NCI-H1048 (cell line): ENCODE measurements at regions not wholly inside any gene's neighbourhood (a gene's known extent, or its start where the extent isn't known, plus 50 kb on each side); places are given as distances from the start of the nearest gene placed in this dataset.

Experiments used
- DNase-seq: peaks from one replicate; lab custom pipeline; 2025; lab: John Stamatoyannopoulos, UW

DNA sequence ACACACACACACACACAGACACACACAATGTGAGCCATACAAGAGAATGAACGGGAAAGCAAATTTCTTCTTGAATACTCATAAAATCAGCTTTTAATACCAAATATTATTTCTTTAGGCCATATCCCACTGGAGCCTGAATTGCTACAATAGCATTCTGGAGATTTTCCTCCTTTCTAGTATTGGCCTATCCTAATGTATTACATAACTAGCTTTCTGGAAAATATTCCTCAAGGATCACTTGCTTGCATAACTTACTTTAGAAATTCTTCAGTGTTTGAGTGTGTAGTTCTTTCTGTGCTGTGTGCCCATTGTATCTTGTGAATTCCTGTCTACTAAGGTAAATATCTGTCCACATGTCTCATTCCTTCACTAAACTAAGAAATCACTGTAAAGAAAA is 351.0 kb upstream of the MCTP2 start:
- DNase-seq: no peak

GRCh38 chr15:93870583-93870982 is 360.8 kb upstream of the MCTP2 start:
- DNase-seq: no peak

GRCh38 chr15:93866948-93867347 is 364.4 kb upstream of the MCTP2 start:
- no peak for DNase-seq

GRCh38 chr15:93866476-93866875 is 364.9 kb upstream of the MCTP2 start:
- no peak for DNase-seq

DNA sequence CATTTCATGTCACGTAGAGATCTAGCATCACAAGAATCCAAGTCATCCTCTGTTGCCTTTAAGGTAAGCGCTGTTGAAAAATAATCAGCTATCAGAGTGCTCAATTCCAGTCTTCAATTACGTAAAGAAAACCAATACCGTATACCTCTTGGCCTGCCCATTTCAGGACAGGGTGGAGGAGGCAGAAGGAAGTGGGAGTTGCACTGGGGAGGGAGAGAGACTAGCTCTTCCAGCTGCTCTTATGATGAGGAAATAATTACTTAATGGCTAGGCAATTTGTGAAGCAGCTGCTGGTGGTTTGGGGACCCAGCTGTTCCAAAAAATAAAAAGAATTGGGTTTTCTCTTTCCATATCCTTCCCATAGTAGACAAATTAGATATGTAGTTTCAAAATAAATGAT is 365.8 kb upstream of the MCTP2 start:
- DNase-seq: no peak

DNA sequence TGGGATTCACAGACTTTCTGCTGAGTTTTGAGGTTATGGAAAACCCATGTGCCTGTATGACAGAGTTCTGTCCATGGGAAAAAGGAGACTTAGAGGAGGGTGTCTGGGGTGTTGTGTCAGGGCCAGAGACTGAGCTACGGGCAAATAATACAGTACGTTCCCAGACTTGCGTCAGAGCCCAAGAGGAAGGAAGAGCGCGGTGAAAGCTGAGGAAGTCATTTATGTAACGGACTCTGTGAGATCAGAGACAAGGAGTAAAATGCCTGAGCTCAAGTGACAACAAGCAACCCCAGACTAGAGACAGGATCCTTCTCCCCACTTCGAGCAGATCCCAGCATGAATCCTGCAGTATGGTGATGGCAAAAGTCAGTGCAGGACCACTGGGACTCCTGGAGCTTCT is 368.6 kb upstream of the MCTP2 start:
- DNase-seq: no peak

- DNase-seq: no peak
Measured at GRCh38 chr15:93861956-93862741, 369.2 kb upstream of the MCTP2 start.

- no peak for DNase-seq
Measured at GRCh38 chr15:93861413-93861812, 369.9 kb upstream of the MCTP2 start.

GRCh38 chr15:93860701-93861100 is 370.7 kb upstream of the MCTP2 start:
- no peak for DNase-seq

DNA sequence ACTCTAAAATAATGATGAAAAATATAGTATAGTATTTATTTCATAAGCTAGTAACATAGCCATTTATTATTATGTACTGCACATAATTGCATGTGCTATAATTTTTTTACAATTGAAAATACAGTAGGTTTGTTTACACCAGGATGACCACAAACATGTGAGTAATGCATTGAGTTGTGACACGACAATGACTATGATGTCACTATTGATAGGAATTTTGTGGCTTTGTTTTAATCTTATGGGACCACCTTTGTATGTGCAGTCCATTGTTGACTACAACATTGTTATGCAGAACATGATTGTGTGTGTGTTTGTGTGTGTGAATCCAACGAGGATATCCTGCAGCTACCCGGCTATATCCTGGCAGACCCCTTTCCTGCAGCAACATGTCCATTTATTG is 372.2 kb upstream of the MCTP2 start:
- no peak for DNase-seq

DNA sequence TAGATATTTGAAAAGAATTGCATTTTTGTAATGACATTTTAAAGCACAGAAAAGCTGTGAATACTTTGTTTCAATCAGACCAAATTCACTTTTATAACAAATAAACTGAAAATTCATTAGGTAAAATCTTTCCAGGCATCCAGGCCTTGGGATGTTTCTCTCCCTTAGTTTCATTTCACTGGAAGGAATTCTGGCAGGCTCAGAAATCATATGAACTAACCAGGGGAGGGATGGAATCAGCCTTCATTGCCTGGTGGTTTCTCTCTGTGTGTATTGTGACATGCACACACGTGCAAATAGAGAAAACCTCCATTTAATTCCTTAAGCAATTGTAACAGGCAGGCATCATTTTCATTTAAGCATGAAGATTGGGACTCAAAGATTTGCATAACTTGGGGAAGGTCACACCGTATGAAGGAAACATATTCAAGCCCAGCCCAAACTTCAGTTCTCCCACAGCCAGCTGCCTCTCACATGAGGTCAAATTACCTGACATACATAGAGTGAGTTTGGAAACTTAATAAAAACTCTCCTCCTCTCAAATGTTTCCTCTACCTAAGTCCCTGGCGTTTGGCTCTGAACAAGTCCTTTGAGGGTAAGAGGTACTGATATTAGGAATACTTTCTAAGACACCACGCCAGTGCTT is 376.1 kb upstream of the MCTP2 start:
- no peak for DNase-seq

DNA sequence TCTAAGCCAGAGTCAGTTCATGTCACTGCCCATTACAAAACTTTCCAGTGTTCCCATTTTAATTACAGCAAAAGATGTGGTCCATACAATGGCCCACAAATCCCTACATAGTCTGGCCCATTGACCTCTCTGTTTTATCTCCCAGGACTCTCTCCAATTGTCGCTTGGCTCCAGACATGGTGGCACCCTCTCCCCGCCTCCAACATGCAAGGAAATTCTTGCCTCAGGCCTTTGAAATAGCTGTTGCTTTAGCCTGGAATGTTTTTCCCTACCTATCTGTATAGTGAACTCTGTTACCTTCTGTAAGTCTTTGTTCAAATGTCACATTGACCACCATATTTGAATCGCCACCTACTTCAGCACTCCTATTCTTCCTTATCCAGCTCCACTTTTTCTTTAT is 377.3 kb upstream of the MCTP2 start:
- no peak for DNase-seq

GRCh38 chr15:93852761-93853160 is 378.6 kb upstream of the MCTP2 start:
- no peak for DNase-seq

- DNase-seq: no peak
Measured at GRCh38 chr15:93848490-93848889, 382.9 kb upstream of the MCTP2 start.

- no peak for DNase-seq
Measured at GRCh38 chr15:93848076-93848475, 383.3 kb upstream of the MCTP2 start.

- DNase-seq: no peak
Measured at GRCh38 chr15:93846148-93846547, 385.2 kb upstream of the MCTP2 start.

GRCh38 chr15:93837450-93837849 is 393.9 kb upstream of the MCTP2 start:
- DNase-seq: no peak

- no peak for DNase-seq
Measured at GRCh38 chr15:93835344-93835743, 396.0 kb upstream of the MCTP2 start.

GRCh38 chr15:93831641-93832040 is 399.7 kb upstream of the MCTP2 start:
- no peak for DNase-seq

DNA sequence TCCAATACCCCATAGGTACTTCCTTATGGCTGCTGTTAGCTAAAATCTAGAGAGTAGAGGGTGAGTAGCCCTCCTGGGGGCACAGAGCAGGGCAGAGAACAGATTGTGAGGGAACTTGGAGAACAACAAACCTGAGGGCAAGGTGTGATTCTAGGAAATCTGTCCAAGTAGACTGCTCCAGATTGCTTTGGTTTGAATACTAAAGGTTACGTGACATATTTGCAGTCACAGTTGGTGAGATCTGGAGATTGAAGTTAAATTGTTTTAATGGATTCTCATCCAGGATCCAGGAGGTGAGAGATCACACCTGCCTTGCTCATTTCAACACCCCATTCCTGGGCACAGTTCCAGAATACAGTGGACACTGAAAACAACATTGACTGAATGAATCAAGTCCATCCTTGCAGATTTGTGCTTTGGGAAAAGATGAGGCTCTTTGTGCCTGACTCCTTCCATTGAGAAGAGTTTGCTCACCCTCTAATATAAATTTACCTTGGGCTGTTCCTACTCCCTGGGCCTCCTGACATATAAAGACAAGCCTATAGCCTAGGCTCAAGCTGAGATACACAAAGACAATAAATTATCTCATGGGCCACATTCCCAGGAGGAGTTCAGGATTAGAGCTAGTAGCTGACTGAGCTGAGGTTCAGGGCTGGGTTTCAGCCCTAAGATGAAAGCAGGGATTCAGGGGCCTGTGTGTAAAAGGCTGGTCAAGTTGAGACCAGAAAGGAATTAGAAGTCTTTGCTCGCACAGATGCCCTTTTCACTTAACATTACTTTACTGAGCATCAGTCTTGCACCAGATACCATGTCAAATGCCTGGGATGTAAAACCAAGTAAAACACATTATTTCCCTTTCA is 400.9 kb upstream of the MCTP2 start:
- DNase-seq: no peak

GRCh38 chr15:93829115-93829870 is 402.1 kb upstream of the MCTP2 start:
- no peak for DNase-seq

GRCh38 chr15:93826790-93827189 is 404.6 kb upstream of the MCTP2 start:
- DNase-seq: no peak
